RWPE2 (cell line): ENCODE measurements at regions not wholly inside any gene's neighbourhood (a gene's known extent, or its start where the extent isn't known, plus 50 kb on each side); places are given as distances from the start of the nearest gene placed in this dataset.

ENCODE experiments used
- ATAC-seq: fragments of 200-7000 bp; cut with Tn5 transposase; 3 replicates; pipeline ENCODE4 v1.9.1; 2021; ENCODE audit warnings: low read depth
- DNase-seq: peaks from one replicate; pipeline ENCODE4 v3.0.0-alpha.2; 2020; ENCODE audit warnings: low spot score
- H3K27ac ChIP-seq: fragments of 450-650 bp; 2 replicates; pipeline ENCODE4 v1.5.1; 2017; ENCODE audit warnings: mild to moderate bottlenecking; ENCODE audit not compliant: poor library complexity, severe bottlenecking
- H3K27me3 ChIP-seq: fragments of 250-450 bp; sonication (Bioruptor Pico); 2 replicates; pipeline ENCODE4 v1.5.1; 2021; ENCODE audit warnings: mild to moderate bottlenecking, moderate library complexity; ENCODE audit not compliant: insufficient read depth, poor library complexity, severe bottlenecking
- H3K36me3 ChIP-seq: fragments of 250-450 bp; sonication (Bioruptor Pico); 2 replicates; pipeline ENCODE4 v1.5.1; 2020; ENCODE audit warnings: low read depth, mild to moderate bottlenecking, moderate library complexity
- H3K4me1 ChIP-seq: fragments of 250-450 bp; sonication (Bioruptor Pico); 2 replicates; pipeline ENCODE4 v1.5.1; 2021; ENCODE audit warnings: mild to moderate bottlenecking, moderate library complexity; ENCODE audit not compliant: insufficient read depth, poor library complexity, severe bottlenecking
- H3K4me3 ChIP-seq: fragments of 250-450 bp; sonication (Bioruptor Pico); 2 replicates; pipeline ENCODE4 v1.5.1; 2021; ENCODE audit warnings: mild to moderate bottlenecking, moderate library complexity; ENCODE audit not compliant: severe bottlenecking
- H3K9me3 ChIP-seq: fragments of 250-450 bp; sonication (Bioruptor Pico); 2 replicates; pipeline ENCODE4 v1.5.1; 2021; ENCODE audit warnings: mild to moderate bottlenecking, moderate library complexity; ENCODE audit not compliant: severe bottlenecking
- TF ChIP-seq, protein P1 (sequence below): fragments of 450-650 bp; IDR thresholded peaks from one replicate; pipeline ENCODE4 v1.5.1; 2017; ENCODE audit warnings: mild to moderate bottlenecking, moderate library complexity; ENCODE audit not compliant: poor library complexity, severe bottlenecking

DNA sequence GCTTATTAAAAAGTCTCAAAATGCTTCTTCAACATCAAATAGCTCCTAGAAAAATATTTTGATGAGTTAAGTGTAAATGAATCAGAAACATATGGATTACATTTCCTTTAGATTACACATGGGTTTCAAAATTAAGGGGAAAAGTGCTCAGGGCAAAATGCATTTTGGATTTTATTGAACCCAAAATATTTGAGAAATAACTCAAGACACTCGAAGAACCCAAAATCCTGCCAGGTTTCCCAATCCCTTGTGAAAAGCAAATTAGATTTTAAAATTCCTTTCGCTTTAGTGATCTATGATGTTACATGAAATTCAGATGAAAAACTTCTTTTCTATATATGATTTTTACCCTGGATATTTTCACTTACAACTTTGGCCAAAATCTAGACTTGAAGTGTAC lies 847.4 kb upstream of the SOX9 start:
- no peak for ATAC-seq
- H3K27ac ChIP-seq = no peak overlapping the region
- no peaks in the 10 kb centered on the region for H3K27me3 ChIP-seq
- H3K36me3 ChIP-seq = no peaks in the 10 kb centered on the region
- no peak overlapping the region for H3K4me3 ChIP-seq
- TF ChIP-seq, protein P1, sequence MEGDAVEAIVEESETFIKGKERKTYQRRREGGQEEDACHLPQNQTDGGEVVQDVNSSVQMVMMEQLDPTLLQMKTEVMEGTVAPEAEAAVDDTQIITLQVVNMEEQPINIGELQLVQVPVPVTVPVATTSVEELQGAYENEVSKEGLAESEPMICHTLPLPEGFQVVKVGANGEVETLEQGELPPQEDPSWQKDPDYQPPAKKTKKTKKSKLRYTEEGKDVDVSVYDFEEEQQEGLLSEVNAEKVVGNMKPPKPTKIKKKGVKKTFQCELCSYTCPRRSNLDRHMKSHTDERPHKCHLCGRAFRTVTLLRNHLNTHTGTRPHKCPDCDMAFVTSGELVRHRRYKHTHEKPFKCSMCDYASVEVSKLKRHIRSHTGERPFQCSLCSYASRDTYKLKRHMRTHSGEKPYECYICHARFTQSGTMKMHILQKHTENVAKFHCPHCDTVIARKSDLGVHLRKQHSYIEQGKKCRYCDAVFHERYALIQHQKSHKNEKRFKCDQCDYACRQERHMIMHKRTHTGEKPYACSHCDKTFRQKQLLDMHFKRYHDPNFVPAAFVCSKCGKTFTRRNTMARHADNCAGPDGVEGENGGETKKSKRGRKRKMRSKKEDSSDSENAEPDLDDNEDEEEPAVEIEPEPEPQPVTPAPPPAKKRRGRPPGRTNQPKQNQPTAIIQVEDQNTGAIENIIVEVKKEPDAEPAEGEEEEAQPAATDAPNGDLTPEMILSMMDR = no peak
- no peak for DNase-seq
- H3K9me3 ChIP-seq = no peaks in the 10 kb centered on the region
- no peaks in the 10 kb centered on the region for H3K4me1 ChIP-seq

DNA sequence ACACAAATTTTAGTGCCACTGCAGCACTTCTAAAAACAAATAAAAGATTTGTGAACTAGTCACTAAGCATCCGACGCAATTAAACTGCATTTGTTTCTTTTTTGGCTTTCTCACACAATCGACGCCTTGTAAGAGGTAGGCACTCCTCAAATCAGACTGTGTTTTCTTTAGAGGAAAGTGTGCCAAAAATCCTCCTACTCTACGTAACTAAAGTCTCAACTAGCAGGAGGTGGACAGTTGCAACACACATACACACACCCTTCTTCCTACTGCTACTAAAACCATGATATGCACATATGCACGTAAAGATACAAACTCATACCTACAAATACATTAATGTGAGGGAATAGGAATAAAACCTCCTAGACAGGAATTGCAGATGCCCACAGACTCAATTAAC lies 844.7 kb upstream of the SOX9 start:
- DNase-seq = no peak
- Histone ChIP-seq H3K27me3 (no peaks in the 10 kb centered on the region), H3K36me3 (no peaks in the 10 kb centered on the region), H3K4me1 (no peaks in the 10 kb centered on the region), H3K9me3 (no peaks in the 10 kb centered on the region), H3K27ac (no peak overlapping the region), H3K4me3 (no peak overlapping the region)
- TF ChIP-seq, protein P1 = no peak
- no peak for ATAC-seq

DNA sequence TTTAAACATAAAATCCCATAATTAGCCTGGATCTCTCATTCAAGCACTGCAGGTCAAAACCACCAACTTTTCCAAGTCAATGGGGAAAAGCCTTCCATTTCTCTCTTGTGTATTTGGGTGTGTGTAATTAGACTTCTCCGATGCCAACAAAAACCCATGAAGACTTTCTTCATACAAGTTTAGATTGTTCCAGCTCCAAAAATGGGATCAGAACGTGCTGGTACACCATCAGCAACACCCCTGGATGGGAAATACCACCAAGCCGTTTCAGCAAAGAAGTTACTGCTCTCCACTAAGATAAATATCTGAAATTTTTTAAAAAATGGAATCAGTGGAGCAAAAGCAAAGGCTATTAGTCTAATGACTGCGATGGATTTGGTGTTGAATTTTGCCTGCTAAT lies 837.3 kb upstream of the SOX9 start:
- H3K4me3 ChIP-seq = no peak overlapping the region
- TF ChIP-seq, protein P1 = no peak
- H3K36me3 ChIP-seq = no peaks in the 10 kb centered on the region
- no peaks in the 10 kb centered on the region for H3K27me3 ChIP-seq
- DNase-seq (no peak), ATAC-seq (no peak)
- H3K4me1 ChIP-seq = no peaks in the 10 kb centered on the region
- H3K27ac ChIP-seq = no peak overlapping the region
- H3K9me3 ChIP-seq = no peaks in the 10 kb centered on the region

DNA sequence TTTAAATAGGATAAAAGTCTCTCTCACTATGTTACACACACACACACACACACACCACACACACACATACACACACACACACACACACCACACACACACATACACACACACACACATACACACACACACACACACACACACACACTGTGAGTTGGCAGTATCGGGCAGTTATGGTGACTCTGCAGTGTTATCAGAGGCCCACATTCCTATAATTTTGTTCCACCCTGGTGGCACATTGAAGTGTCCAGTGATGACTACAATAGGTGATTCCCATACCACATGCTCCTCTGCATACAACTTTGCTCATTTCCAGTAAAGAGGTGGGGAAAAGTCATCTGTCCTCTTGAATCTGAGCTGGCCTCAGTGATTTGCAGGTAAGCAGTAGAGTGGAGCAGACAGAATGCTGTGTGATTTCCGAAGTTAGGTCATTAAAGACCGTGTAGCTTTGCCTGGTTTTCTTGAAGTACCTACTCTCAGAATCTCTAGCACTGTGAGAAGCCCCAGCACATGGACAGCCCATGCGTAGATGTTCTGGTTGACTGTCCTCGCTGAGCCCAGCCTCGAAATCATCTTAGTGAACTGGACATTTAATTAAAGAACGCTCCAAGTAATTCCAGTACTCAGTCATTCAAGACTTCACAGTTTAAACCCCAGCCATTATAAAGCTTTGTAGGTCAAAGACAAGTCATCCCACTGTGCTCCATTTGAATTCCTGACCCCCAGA lies 836.6 kb upstream of the SOX9 start:
- Histone ChIP-seq H3K4me1 (no peaks in the 10 kb centered on the region), H3K36me3 (no peaks in the 10 kb centered on the region), H3K9me3 (no peaks in the 10 kb centered on the region), H3K27me3 (no peaks in the 10 kb centered on the region), H3K4me3 (no peak overlapping the region), H3K27ac (no peak overlapping the region)
- no peak for DNase-seq
- no peak for ATAC-seq
- TF ChIP-seq, protein P1 = no peak

DNA sequence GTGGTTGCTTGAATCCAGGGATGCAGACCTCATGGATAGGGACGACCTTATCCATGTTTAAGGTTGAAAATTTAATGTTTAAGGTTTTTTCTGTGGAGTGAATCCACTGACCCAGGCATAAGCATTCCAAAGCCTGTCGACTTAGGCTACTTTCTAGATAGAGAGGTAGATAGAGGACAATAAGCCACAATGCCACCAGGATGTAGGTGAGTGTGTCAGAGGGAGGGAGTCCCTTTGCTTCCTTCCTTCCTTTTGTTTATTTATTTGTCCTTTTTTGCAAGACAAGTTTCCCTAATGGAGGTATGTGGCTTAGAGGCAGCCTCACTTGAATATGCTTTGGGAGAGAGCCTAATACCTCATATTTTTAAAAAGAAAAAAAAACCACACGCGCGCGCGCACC lies 834.2 kb upstream of the SOX9 start:
- DNase-seq (no peak), ATAC-seq (no peak)
- Histone ChIP-seq H3K27ac (no peak overlapping the region), H3K4me1 (no peaks in the 10 kb centered on the region), H3K4me3 (no peak overlapping the region), H3K27me3 (no peaks in the 10 kb centered on the region), H3K9me3 (no peaks in the 10 kb centered on the region), H3K36me3 (no peaks in the 10 kb centered on the region)
- TF ChIP-seq, protein P1 = no peak
